NCI-H748 (cell line): ENCODE measurements at regions not wholly inside any gene's neighbourhood (a gene's known extent, or its start where the extent isn't known, plus 50 kb on each side); places are given as distances from the start of the nearest gene placed in this dataset.
A peak's percentile ranks its signal among the peaks of the same experiment; 100 is the strongest.

ENCODE experiments used
- DNase-seq: peaks from one replicate; lab custom pipeline; 2025; ENCODE audit not compliant: unreplicated experiment; lab: John Stamatoyannopoulos, UW

GRCh38 chr5:88401686-88402085 is 133.0 kb upstream of the TMEM161B start:
- no peak for DNase-seq

GRCh38 chr5:88401228-88401627 is 132.6 kb upstream of the TMEM161B start:
- DNase-seq: no peak

GRCh38 chr5:88399561-88399960 is 130.9 kb upstream of the TMEM161B start:
- DNase-seq: no peak

- no peak for DNase-seq
Measured at GRCh38 chr5:88398316-88398715, 129.7 kb upstream of the TMEM161B start.

- DNase-seq: no peak
Measured at GRCh38 chr5:88396751-88397281, 128.2 kb upstream of the TMEM161B start.

GRCh38 chr5:88396000-88396535 is 127.4 kb upstream of the TMEM161B start:
- DNase-seq: no peak

- no peak for DNase-seq
Measured at GRCh38 chr5:88395264-88395663, 126.6 kb upstream of the TMEM161B start.

GRCh38 chr5:88394536-88395175 is 126.0 kb upstream of the TMEM161B start:
- no peak for DNase-seq

- no peak for DNase-seq
Measured at GRCh38 chr5:88393716-88394535, 125.3 kb upstream of the TMEM161B start.

- DNase-seq: no peak
Measured at GRCh38 chr5:88393042-88393441, 124.4 kb upstream of the TMEM161B start.

GRCh38 chr5:88391991-88392390 is 123.3 kb upstream of the TMEM161B start:
- DNase-seq: no peak

GRCh38 chr5:88391116-88391515 is 122.5 kb upstream of the TMEM161B start:
- peak; percentile 10 for DNase-seq

GRCh38 chr5:88390481-88390880 is 121.8 kb upstream of the TMEM161B start:
- no peak for DNase-seq

GRCh38 chr5:88390096-88390441 is 121.4 kb upstream of the TMEM161B start:
- DNase-seq: no peak

- peak; percentile 14 for DNase-seq
Measured at GRCh38 chr5:88389338-88390095, 120.9 kb upstream of the TMEM161B start.

GRCh38 chr5:88388476-88389337 is 120.1 kb upstream of the TMEM161B start:
- no peak for DNase-seq

GRCh38 chr5:88384886-88385285 is 116.2 kb upstream of the TMEM161B start:
- no peak for DNase-seq

- no peak for DNase-seq
Measured at GRCh38 chr5:88380332-88380731, 111.7 kb upstream of the TMEM161B start.

- DNase-seq: no peak
Measured at GRCh38 chr5:88377705-88378656, 109.3 kb upstream of the TMEM161B start.
